ENCODE measurements at regions not wholly inside any gene's neighbourhood (a gene's known extent, or its start where the extent isn't known, plus 50 kb on each side); places are given as distances from the start of the nearest gene placed in this dataset.

GRCh38 chr10:130967784-130968183, 343.7 kb downstream of the TCERG1L start:
- Histone ChIP-seq H3K23ac (ENCODE audit: low read length in 2 of 2) (no peak overlapping the region), H3K79me1 (replicated peaks; ENCODE audit: low read length, poor library complexity, severe bottlenecking) (no peaks in the 10 kb centered on the region), H2AK5ac (ENCODE audit: low read length, severe bottlenecking) (no peak overlapping the region), H3K27me3 (ENCODE audit: control insufficient read depth in 1 of 2, insufficient read depth in 1 of 2, low read length in 2 of 2) (no peaks in the 10 kb centered on the region), H3K9me3 (ENCODE audit: control insufficient read depth, low read length) (no peaks in the 10 kb centered on the region), H4K91ac (ENCODE audit: low read length) (no peak overlapping the region), H3K36me3 (ENCODE audit: control insufficient read depth in 1 of 2, insufficient read depth in 2 of 2, low read depth in 1 of 2, low read length in 2 of 2) (no peaks in the 10 kb centered on the region), H2BK120ac (ENCODE audit: low read depth, low read length) (no peak overlapping the region), H3K27ac (ENCODE audit: low read length, poor library complexity, severe bottlenecking) (no peak overlapping the region), H3K4me2 (ENCODE audit: low read length, poor library complexity, severe bottlenecking) (no peak overlapping the region), H2BK5ac (ENCODE audit: low read depth, low read length, poor library complexity, severe bottlenecking) (no peak overlapping the region), H3K4me1 (ENCODE audit: control insufficient read depth, insufficient read depth, low read depth, low read length) (no peaks in the 10 kb centered on the region), H3K4ac (ENCODE audit: low read depth in 1 of 2, low read length in 2 of 2) (no peak overlapping the region), H3K4me3 (ENCODE audit: insufficient read depth in 1 of 2, low read depth in 1 of 2, low read length in 2 of 2) (no peak overlapping the region), H3K9ac (ENCODE audit: low read length) (no peak overlapping the region), H2BK12ac (ENCODE audit: low read length in 2 of 2) (no peak overlapping the region), H3K14ac (ENCODE audit: low read length in 2 of 2) (no peak overlapping the region), H2AFZ (ENCODE audit: low read depth, low read length) (no peak overlapping the region), H4K8ac (ENCODE audit: low read length) (no peak overlapping the region), H2BK15ac (ENCODE audit: low read depth, poor library complexity, severe bottlenecking) (no peak overlapping the region), H3K18ac (ENCODE audit: low read depth in 1 of 2, low read length in 2 of 2) (no peak overlapping the region)
- no peak for DNase-seq
- 56% methylated on average over 3 of the region's 3 CpGs for WGBS

- no peaks in the 10 kb centered on the region for H3K9me3 ChIP-seq (ENCODE audit: control insufficient read depth, low read length)
- H3K79me1 ChIP-seq (replicated peaks; ENCODE audit: low read length, poor library complexity, severe bottlenecking): no peaks in the 10 kb centered on the region
- H3K4me2 ChIP-seq (ENCODE audit: low read length, poor library complexity, severe bottlenecking): no peak overlapping the region
- H4K8ac ChIP-seq (ENCODE audit: low read length): no peak overlapping the region
- H2BK5ac ChIP-seq (ENCODE audit: low read depth, low read length, poor library complexity, severe bottlenecking): no peak overlapping the region
- DNase-seq: no peak
- 50% methylated on average over 3 of the region's 3 CpGs for WGBS
- H3K27me3 ChIP-seq (ENCODE audit: control insufficient read depth in 1 of 2, insufficient read depth in 1 of 2, low read length in 2 of 2): no peaks in the 10 kb centered on the region
- no peak overlapping the region for H3K9ac ChIP-seq (ENCODE audit: low read length)
- no peak overlapping the region for H3K4me3 ChIP-seq (ENCODE audit: insufficient read depth in 1 of 2, low read depth in 1 of 2, low read length in 2 of 2)
- H3K27ac ChIP-seq (ENCODE audit: low read length, poor library complexity, severe bottlenecking): no peak overlapping the region
- no peak overlapping the region for H2AFZ ChIP-seq (ENCODE audit: low read depth, low read length)
- no peak overlapping the region for H3K23ac ChIP-seq (ENCODE audit: low read length in 2 of 2)
- H2AK5ac ChIP-seq (ENCODE audit: low read length, severe bottlenecking): no peak overlapping the region
- H3K18ac ChIP-seq (ENCODE audit: low read depth in 1 of 2, low read length in 2 of 2): no peak overlapping the region
- no peak overlapping the region for H3K14ac ChIP-seq (ENCODE audit: low read length in 2 of 2)
- no peaks in the 10 kb centered on the region for H3K4me1 ChIP-seq (ENCODE audit: control insufficient read depth, insufficient read depth, low read depth, low read length)
- H2BK120ac ChIP-seq (ENCODE audit: low read depth, low read length): no peak overlapping the region
- no peak overlapping the region for H2BK15ac ChIP-seq (ENCODE audit: low read depth, poor library complexity, severe bottlenecking)
- H3K4ac ChIP-seq (ENCODE audit: low read depth in 1 of 2, low read length in 2 of 2): no peak overlapping the region
- H4K91ac ChIP-seq (ENCODE audit: low read length): no peak overlapping the region
- no peak overlapping the region for H2BK12ac ChIP-seq (ENCODE audit: low read length in 2 of 2)
- H3K36me3 ChIP-seq (ENCODE audit: control insufficient read depth in 1 of 2, insufficient read depth in 2 of 2, low read depth in 1 of 2, low read length in 2 of 2): no peaks in the 10 kb centered on the region
Measured at GRCh38 chr10:130968511-130968910, 343.0 kb downstream of the TCERG1L start.

- Histone ChIP-seq H3K23ac (ENCODE audit: low read length in 2 of 2) (no peak overlapping the region), H3K36me3 (ENCODE audit: control insufficient read depth in 1 of 2, insufficient read depth in 2 of 2, low read depth in 1 of 2, low read length in 2 of 2) (no peaks in the 10 kb centered on the region), H3K79me1 (replicated peaks; ENCODE audit: low read length, poor library complexity, severe bottlenecking) (no peaks in the 10 kb centered on the region), H3K14ac (ENCODE audit: low read length in 2 of 2) (no peak overlapping the region), H2BK12ac (ENCODE audit: low read length in 2 of 2) (no peak overlapping the region), H3K4me2 (ENCODE audit: low read length, poor library complexity, severe bottlenecking) (no peak overlapping the region), H2BK120ac (ENCODE audit: low read depth, low read length) (no peak overlapping the region), H2BK5ac (ENCODE audit: low read depth, low read length, poor library complexity, severe bottlenecking) (no peak overlapping the region), H3K27ac (ENCODE audit: low read length, poor library complexity, severe bottlenecking) (no peak overlapping the region), H4K8ac (ENCODE audit: low read length) (no peak overlapping the region), H3K9ac (ENCODE audit: low read length) (no peak overlapping the region), H2AFZ (ENCODE audit: low read depth, low read length) (no peak overlapping the region), H3K27me3 (ENCODE audit: control insufficient read depth in 1 of 2, insufficient read depth in 1 of 2, low read length in 2 of 2) (no peaks in the 10 kb centered on the region), H3K4me1 (ENCODE audit: control insufficient read depth, insufficient read depth, low read depth, low read length) (no peaks in the 10 kb centered on the region), H3K9me3 (ENCODE audit: control insufficient read depth, low read length) (no peaks in the 10 kb centered on the region), H4K91ac (ENCODE audit: low read length) (no peak overlapping the region), H2BK15ac (ENCODE audit: low read depth, poor library complexity, severe bottlenecking) (no peak overlapping the region), H3K4ac (ENCODE audit: low read depth in 1 of 2, low read length in 2 of 2) (no peak overlapping the region), H3K4me3 (ENCODE audit: insufficient read depth in 1 of 2, low read depth in 1 of 2, low read length in 2 of 2) (no peak overlapping the region), H2AK5ac (ENCODE audit: low read length, severe bottlenecking) (no peak overlapping the region), H3K18ac (ENCODE audit: low read depth in 1 of 2, low read length in 2 of 2) (no peak overlapping the region)
- DNase-seq: no peak
- WGBS: 74% methylated on average over 2 of the region's 2 CpGs
Measured at GRCh38 chr10:130968964-130969363, 342.6 kb downstream of the TCERG1L start.

DNA sequence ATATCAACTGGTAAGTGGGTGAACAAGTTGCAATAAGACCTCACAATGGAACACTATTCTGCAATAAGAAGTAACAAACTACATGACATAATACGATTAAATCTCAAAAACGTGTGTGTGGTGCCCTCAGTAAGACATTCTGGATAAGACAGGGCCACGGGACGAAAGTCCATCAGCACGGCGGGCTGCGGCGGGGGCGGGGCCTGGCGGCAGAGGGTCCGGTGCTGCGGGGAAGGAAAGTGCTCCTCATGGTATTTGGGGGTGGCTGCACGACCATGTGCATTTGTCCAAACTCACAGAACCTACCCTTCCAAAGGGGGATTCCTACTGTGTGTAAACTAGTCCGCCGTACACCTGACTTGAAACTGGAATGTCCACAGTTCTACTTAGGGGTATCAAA, 341.8 kb downstream of the TCERG1L start:
- 77% methylated on average over 15 of the region's 15 CpGs for WGBS
- Histone ChIP-seq H2BK120ac (ENCODE audit: low read depth, low read length) (no peak overlapping the region), H2BK15ac (ENCODE audit: low read depth, poor library complexity, severe bottlenecking) (no peak overlapping the region), H2AK5ac (ENCODE audit: low read length, severe bottlenecking) (no peak overlapping the region), H3K79me1 (replicated peaks; ENCODE audit: low read length, poor library complexity, severe bottlenecking) (no peaks in the 10 kb centered on the region), H2AFZ (ENCODE audit: low read depth, low read length) (no peak overlapping the region), H4K8ac (ENCODE audit: low read length) (no peak overlapping the region), H3K23ac (ENCODE audit: low read length in 2 of 2) (no peak overlapping the region), H3K4me2 (ENCODE audit: low read length, poor library complexity, severe bottlenecking) (no peak overlapping the region), H3K4ac (ENCODE audit: low read depth in 1 of 2, low read length in 2 of 2) (no peak overlapping the region), H3K4me3 (ENCODE audit: insufficient read depth in 1 of 2, low read depth in 1 of 2, low read length in 2 of 2) (no peak overlapping the region), H3K14ac (ENCODE audit: low read length in 2 of 2) (no peak overlapping the region), H3K4me1 (ENCODE audit: control insufficient read depth, insufficient read depth, low read depth, low read length) (no peaks in the 10 kb centered on the region), H3K9ac (ENCODE audit: low read length) (no peak overlapping the region), H3K18ac (ENCODE audit: low read depth in 1 of 2, low read length in 2 of 2) (no peak overlapping the region), H3K27me3 (ENCODE audit: control insufficient read depth in 1 of 2, insufficient read depth in 1 of 2, low read length in 2 of 2) (no peaks in the 10 kb centered on the region), H3K36me3 (ENCODE audit: control insufficient read depth in 1 of 2, insufficient read depth in 2 of 2, low read depth in 1 of 2, low read length in 2 of 2) (no peaks in the 10 kb centered on the region), H3K9me3 (ENCODE audit: control insufficient read depth, low read length) (no peaks in the 10 kb centered on the region), H3K27ac (ENCODE audit: low read length, poor library complexity, severe bottlenecking) (no peak overlapping the region), H2BK12ac (ENCODE audit: low read length in 2 of 2) (no peak overlapping the region), H2BK5ac (ENCODE audit: low read depth, low read length, poor library complexity, severe bottlenecking) (no peak overlapping the region), H4K91ac (ENCODE audit: low read length) (no peak overlapping the region)
- DNase-seq: no peak
